ENCODE measurements at regions not wholly inside any gene's neighbourhood (a gene's known extent, or its start where the extent isn't known, plus 50 kb on each side); places are given as distances from the start of the nearest gene placed in this dataset.

GRCh38 chr5:136517755-136518154 lies 152.4 kb upstream of the TRPC7 start:
- no peak overlapping the region for H3K4me3 ChIP-seq (ENCODE audit: low read depth, low read length)
- TF ChIP-seq POLR2A (IDR thresholded peaks at IDR 0.05; ENCODE audit: extremely low read depth, insufficient read length) (no peak), MYC (IDR thresholded peaks at IDR 0.05; ENCODE audit: low read depth, low read length) (no peak)
- TF ChIP-seq, protein P1, sequence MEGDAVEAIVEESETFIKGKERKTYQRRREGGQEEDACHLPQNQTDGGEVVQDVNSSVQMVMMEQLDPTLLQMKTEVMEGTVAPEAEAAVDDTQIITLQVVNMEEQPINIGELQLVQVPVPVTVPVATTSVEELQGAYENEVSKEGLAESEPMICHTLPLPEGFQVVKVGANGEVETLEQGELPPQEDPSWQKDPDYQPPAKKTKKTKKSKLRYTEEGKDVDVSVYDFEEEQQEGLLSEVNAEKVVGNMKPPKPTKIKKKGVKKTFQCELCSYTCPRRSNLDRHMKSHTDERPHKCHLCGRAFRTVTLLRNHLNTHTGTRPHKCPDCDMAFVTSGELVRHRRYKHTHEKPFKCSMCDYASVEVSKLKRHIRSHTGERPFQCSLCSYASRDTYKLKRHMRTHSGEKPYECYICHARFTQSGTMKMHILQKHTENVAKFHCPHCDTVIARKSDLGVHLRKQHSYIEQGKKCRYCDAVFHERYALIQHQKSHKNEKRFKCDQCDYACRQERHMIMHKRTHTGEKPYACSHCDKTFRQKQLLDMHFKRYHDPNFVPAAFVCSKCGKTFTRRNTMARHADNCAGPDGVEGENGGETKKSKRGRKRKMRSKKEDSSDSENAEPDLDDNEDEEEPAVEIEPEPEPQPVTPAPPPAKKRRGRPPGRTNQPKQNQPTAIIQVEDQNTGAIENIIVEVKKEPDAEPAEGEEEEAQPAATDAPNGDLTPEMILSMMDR (IDR thresholded peaks at IDR 0.05; ENCODE audit: low read depth, low read length), result no peak
- TF ChIP-seq, protein P2, sequence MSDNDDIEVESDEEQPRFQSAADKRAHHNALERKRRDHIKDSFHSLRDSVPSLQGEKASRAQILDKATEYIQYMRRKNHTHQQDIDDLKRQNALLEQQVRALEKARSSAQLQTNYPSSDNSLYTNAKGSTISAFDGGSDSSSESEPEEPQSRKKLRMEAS (IDR thresholded peaks at IDR 0.05; ENCODE audit: low read depth, low read length), result no peak
- no peak for DNase-seq (ENCODE audit: low read depth)

- TF ChIP-seq, protein P2 (IDR thresholded peaks at IDR 0.05; ENCODE audit: low read depth, low read length), result no peak
- no peak for TF ChIP-seq MYC (IDR thresholded peaks at IDR 0.05; ENCODE audit: low read depth, low read length)
- H3K4me3 ChIP-seq (ENCODE audit: low read depth, low read length), result no peak overlapping the region
- peak; percentile 7 for DNase-seq (ENCODE audit: low read depth)
Measured at GRCh38 chr5:136516637-136517036, 151.3 kb upstream of the TRPC7 start.

- no peak for DNase-seq (ENCODE audit: low read depth)
- no peak overlapping the region for H3K4me3 ChIP-seq (ENCODE audit: low read depth, low read length)
- TF ChIP-seq POLR2A (IDR thresholded peaks at IDR 0.05; ENCODE audit: extremely low read depth, insufficient read length) (no peak), MYC (IDR thresholded peaks at IDR 0.05; ENCODE audit: low read depth, low read length) (no peak)
- TF ChIP-seq, protein P1 (IDR thresholded peaks at IDR 0.05; ENCODE audit: low read depth, low read length), result no peak
- TF ChIP-seq, protein P2 (IDR thresholded peaks at IDR 0.05; ENCODE audit: low read depth, low read length), result no peak
Measured at GRCh38 chr5:136513430-136513829, 148.1 kb upstream of the TRPC7 start.

DNA sequence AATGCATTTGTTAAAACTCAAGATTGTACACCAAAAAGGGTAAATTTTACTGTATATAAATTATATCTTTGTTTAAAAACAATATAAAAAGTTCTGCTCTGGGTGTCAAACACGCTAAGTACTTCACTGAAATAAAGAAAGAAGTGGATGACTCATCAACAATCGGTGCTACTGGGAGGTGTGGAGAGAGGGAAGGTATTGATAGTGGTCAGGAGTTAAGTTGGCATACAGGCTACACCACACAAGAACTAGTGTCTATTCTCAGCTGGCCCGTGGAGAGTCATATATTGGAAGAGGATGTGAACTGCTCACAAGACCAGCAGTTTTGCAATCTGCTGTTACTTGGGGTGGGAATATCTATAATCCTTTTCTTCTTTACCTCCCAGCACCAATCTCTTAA lies 145.7 kb upstream of the TRPC7 start:
- no peak for TF ChIP-seq MYC (IDR thresholded peaks at IDR 0.05; ENCODE audit: low read depth, low read length)
- TF ChIP-seq, protein P1 (IDR thresholded peaks at IDR 0.05; ENCODE audit: low read depth, low read length), result no peak
- TF ChIP-seq POLR2A (IDR thresholded peaks at IDR 0.05; ENCODE audit: extremely low read depth, insufficient read length), result no peak
- TF ChIP-seq, protein P2 (IDR thresholded peaks at IDR 0.05; ENCODE audit: low read depth, low read length), result no peak
- DNase-seq (ENCODE audit: low read depth), result no peak
- no peak overlapping the region for H3K4me3 ChIP-seq (ENCODE audit: low read depth, low read length)

DNA sequence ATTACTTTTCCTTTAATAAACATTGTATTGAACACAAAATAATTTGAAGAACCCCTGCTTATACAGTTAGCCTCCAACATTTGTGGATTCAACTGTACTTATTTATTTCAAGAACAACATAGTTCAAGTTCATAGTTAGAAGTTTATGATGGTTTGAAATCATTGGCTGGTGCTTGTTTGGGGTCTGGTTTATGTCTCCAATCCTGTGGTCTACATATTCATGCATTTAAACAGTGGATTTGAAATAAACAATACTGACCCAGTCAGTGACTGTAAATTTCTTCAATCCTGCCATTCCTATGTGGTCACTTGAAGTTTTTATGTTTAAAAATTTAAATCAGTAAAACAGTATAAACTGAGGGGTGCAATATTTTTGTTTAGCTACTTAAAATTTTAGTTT lies 145.1 kb upstream of the TRPC7 start:
- TF ChIP-seq MYC (IDR thresholded peaks at IDR 0.05; ENCODE audit: low read depth, low read length) (no peak), POLR2A (IDR thresholded peaks at IDR 0.05; ENCODE audit: extremely low read depth, insufficient read length) (no peak)
- TF ChIP-seq, protein P2 (IDR thresholded peaks at IDR 0.05; ENCODE audit: low read depth, low read length), result no peak
- TF ChIP-seq, protein P1 (IDR thresholded peaks at IDR 0.05; ENCODE audit: low read depth, low read length), result no peak
- H3K4me3 ChIP-seq (ENCODE audit: low read depth, low read length), result no peak overlapping the region
- DNase-seq (ENCODE audit: low read depth), result no peak

DNA sequence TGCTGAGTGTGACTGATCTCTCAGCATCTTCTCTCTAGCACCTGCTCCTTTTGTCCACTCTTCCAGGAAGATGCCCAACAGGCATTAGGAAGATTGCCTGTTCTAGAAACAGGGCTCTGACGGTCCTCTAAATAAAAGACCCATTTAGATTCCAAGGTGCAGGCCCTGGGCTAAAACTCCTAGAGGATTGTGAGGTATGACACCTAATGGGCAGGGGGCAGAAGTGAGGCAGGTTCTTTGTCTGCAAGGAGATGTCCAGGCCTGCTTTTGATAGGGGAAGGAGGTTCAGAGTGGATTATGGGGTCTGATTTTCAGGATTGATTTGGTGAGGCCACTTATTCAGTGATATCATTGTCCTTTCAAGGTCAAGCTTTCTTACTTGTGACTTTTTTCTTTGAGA lies 140.8 kb upstream of the TRPC7 start:
- TF ChIP-seq, protein P1 (IDR thresholded peaks at IDR 0.05; ENCODE audit: low read depth, low read length), result no peak
- TF ChIP-seq, protein P2 (IDR thresholded peaks at IDR 0.05; ENCODE audit: low read depth, low read length), result no peak
- no peak for TF ChIP-seq POLR2A (IDR thresholded peaks at IDR 0.05; ENCODE audit: extremely low read depth, insufficient read length)
- TF ChIP-seq MYC (IDR thresholded peaks at IDR 0.05; ENCODE audit: low read depth, low read length), result no peak
- no peak overlapping the region for H3K4me3 ChIP-seq (ENCODE audit: low read depth, low read length)
- DNase-seq (ENCODE audit: low read depth), result no peak

Measured in NB4 (cell line).